IMR-90 (cell line): ENCODE measurements at regions not wholly inside any gene's neighbourhood (a gene's known extent, or its start where the extent isn't known, plus 50 kb on each side); places are given as distances from the start of the nearest gene placed in this dataset.
A peak's percentile ranks its signal among the peaks of the same experiment; 100 is the strongest.

Source experiments
- ATAC-seq: fragments of 200-7000 bp; cut with Tn5 transposase; 2 replicates; pipeline ENCODE4 v1.9.1; 2020; ENCODE audit warnings: low read depth, mild to moderate bottlenecking, moderate library complexity
- BruUV-seq: library from RNA; stranded (reverse); fragments of 400-500 nt; replicated peaks from 2 replicates; lab custom pipeline; 2021; lab: Mats Ljungman, UMichigan
- CTCF ChIA-PET: fragments of 300-600 bp; formaldehyde crosslinking; extraction: SDS; loops from one replicate; lab custom pipeline; 2021; ENCODE audit warnings: antibody characterized with exemption; lab: Yijun Ruan, JAX
- POLR2A ChIA-PET: fragments of 300-600 bp; sonication (Branson Sonifier 250); formaldehyde crosslinking; loops from one replicate; lab custom pipeline; 2022; ENCODE audit warnings: antibody characterized with exemption; ENCODE audit not compliant: unreplicated experiment; lab: Charles Lee
- DNase-seq: peaks from one replicate; pipeline ENCODE4 v3.0.0; 2013
- H2AFZ ChIP-seq: replicated peaks from 2 replicates; pipeline ENCODE3; 2013; ENCODE audit warnings: low read length, mild to moderate bottlenecking; ENCODE audit not compliant: poor library complexity
- H2AK5ac ChIP-seq: 2 replicates; pipeline ENCODE4 v1.6.1; 2013; ENCODE audit warnings: low read depth, low read length, inconsistent platforms
- H2AK9ac ChIP-seq: replicated peaks from 2 replicates; pipeline ENCODE3; 2013; ENCODE audit warnings: mild to moderate bottlenecking, low read depth, low read length, moderate library complexity; ENCODE audit not compliant: poor library complexity
- H2BK120ac ChIP-seq: 2 replicates; pipeline ENCODE4 v1.6.1; 2013; ENCODE audit warnings: low read depth, low read length, inconsistent platforms
- H2BK15ac ChIP-seq: 3 replicates; pipeline ENCODE4 v1.6.1; 2013; ENCODE audit warnings: low read depth, low read length, inconsistent platforms
- H2BK20ac ChIP-seq: 2 replicates; pipeline ENCODE4 v1.6.1; 2013; ENCODE audit warnings: low read depth, mild to moderate bottlenecking, inconsistent platforms, low read length, moderate library complexity
- H2BK5ac ChIP-seq: 2 replicates; pipeline ENCODE4 v1.6.1; 2013; ENCODE audit warnings: mild to moderate bottlenecking, low read depth, low read length, inconsistent platforms; ENCODE audit not compliant: poor library complexity, severe bottlenecking
- H3K14ac ChIP-seq: replicated peaks from 2 replicates; pipeline ENCODE4 v1.6.1; 2013; ENCODE audit warnings: low read depth, low read length, inconsistent platforms
- H3K18ac ChIP-seq: 2 replicates; pipeline ENCODE4 v1.6.1; 2013; ENCODE audit warnings: low read depth, low read length, control low read depth
- H3K23ac ChIP-seq: 2 replicates; pipeline ENCODE4 v1.6.1; 2013; ENCODE audit warnings: low read depth, low read length, inconsistent platforms
- H3K27ac ChIP-seq: 2 replicates; pipeline ENCODE4 v1.5.1; 2013; ENCODE audit warnings: mild to moderate bottlenecking, control low read depth, low read length; ENCODE audit not compliant: insufficient read depth
- H3K27me3 ChIP-seq: 2 replicates; pipeline ENCODE4 v1.6.1; 2013; ENCODE audit warnings: low read length; ENCODE audit not compliant: control insufficient read depth, insufficient read depth
- H3K36me3 ChIP-seq: 2 replicates; pipeline ENCODE4 v1.6.1; 2013; ENCODE audit warnings: low read length, mixed read lengths; ENCODE audit not compliant: control insufficient read depth, insufficient read depth
- H3K4ac ChIP-seq: 2 replicates; pipeline ENCODE4 v1.6.1; 2013; ENCODE audit warnings: low read depth, low read length, inconsistent platforms
- H3K4me1 ChIP-seq: 2 replicates; pipeline ENCODE4 v1.6.1; 2013; ENCODE audit warnings: low read length, mixed read lengths; ENCODE audit not compliant: control insufficient read depth, insufficient read depth
- H3K4me2 ChIP-seq: 2 replicates; pipeline ENCODE4 v1.6.1; 2013; ENCODE audit warnings: low read depth, mild to moderate bottlenecking, control low read depth, low read length, moderate library complexity
- H3K4me3 ChIP-seq: 2 replicates; pipeline ENCODE4 v1.5.1; 2013; ENCODE audit warnings: low read depth, mild to moderate bottlenecking, control low read depth, low read length, moderate library complexity; ENCODE audit not compliant: insufficient read depth
- H3K56ac ChIP-seq: 2 replicates; pipeline ENCODE4 v1.6.1; 2013; ENCODE audit warnings: low read length, inconsistent platforms; ENCODE audit not compliant: insufficient read depth; ENCODE audit errors: extremely low read depth
- H3K79me1 ChIP-seq, 2 experiments: 2 replicates each; pipeline ENCODE4 v1.6.1; 2013; ENCODE audit warnings: low read length in 2 of 2, inconsistent platforms in 1 of 2, low read depth in 1 of 2
- H3K9ac ChIP-seq: 2 replicates; pipeline ENCODE4 v1.6.1; 2013; ENCODE audit warnings: low read depth, low read length, control low read depth
- H3K9me1 ChIP-seq: 2 replicates; pipeline ENCODE4 v1.6.1; 2013; ENCODE audit warnings: low read length, inconsistent platforms; ENCODE audit not compliant: insufficient read depth
- H3K9me3 ChIP-seq: 2 replicates; pipeline ENCODE4 v1.6.1; 2013; ENCODE audit warnings: low read length; ENCODE audit not compliant: control insufficient read depth, insufficient read depth
- H4K20me1 ChIP-seq: 2 replicates; pipeline ENCODE4 v1.6.1; 2013; ENCODE audit warnings: low read length, inconsistent platforms; ENCODE audit not compliant: insufficient read depth
- H4K5ac ChIP-seq: 2 replicates; pipeline ENCODE4 v1.6.1; 2013; ENCODE audit warnings: mild to moderate bottlenecking, low read depth, low read length, control low read depth
- H4K8ac ChIP-seq, 2 experiments: 2 replicates each; pipeline ENCODE4 v1.6.1; 2013; ENCODE audit warnings: low read depth in 2 of 2, low read length in 2 of 2, control low read depth in 1 of 2, inconsistent platforms in 1 of 2
- H4K91ac ChIP-seq: 2 replicates; pipeline ENCODE4 v1.6.1; 2013; ENCODE audit warnings: low read depth, low read length, inconsistent platforms; ENCODE audit not compliant: insufficient read depth
- CEBPB ChIP-seq: IDR thresholded peaks from 2 replicates; pipeline ENCODE4 v1.6.1; 2012; ENCODE audit warnings: low read depth, low read length, improper control_type of control experiment
- CHD1 ChIP-seq: IDR thresholded peaks from 2 replicates; pipeline ENCODE4 v1.6.1; 2012; ENCODE audit warnings: low read depth, low read length, improper control_type of control experiment
- CTCF ChIP-seq: conservative IDR thresholded peaks from 2 replicates; pipeline ENCODE4 v1.5.1; 2012; ENCODE audit warnings: mild to moderate bottlenecking, low read depth, low read length, improper control_type of control experiment
- ELK1 ChIP-seq: fragments of 150-350 bp; IDR thresholded peaks from 2 replicates; pipeline ENCODE4 v1.6.1; 2016; ENCODE audit warnings: low read depth, mild to moderate bottlenecking, low read length, moderate library complexity, borderline replicate concordance
- FOS ChIP-seq: fragments of 150-350 bp; IDR thresholded peaks from 2 replicates; pipeline ENCODE4 v1.6.1; 2016; ENCODE audit warnings: low read depth, low read length
- MAFK ChIP-seq: IDR thresholded peaks from 2 replicates; pipeline ENCODE4 v1.6.1; 2012; ENCODE audit warnings: low read depth, low read length, improper control_type of control experiment
- MAZ ChIP-seq: IDR thresholded peaks from 2 replicates; pipeline ENCODE4 v1.6.1; 2012; ENCODE audit warnings: low read depth, mild to moderate bottlenecking, low read length, improper control_type of control experiment, moderate library complexity, borderline replicate concordance
- MXI1 ChIP-seq: IDR thresholded peaks from 2 replicates; pipeline ENCODE4 v1.6.1; 2012; ENCODE audit warnings: low read depth, mild to moderate bottlenecking, low read length, moderate library complexity, borderline replicate concordance
- NFE2L2 ChIP-seq: fragments of 150-350 bp; IDR thresholded peaks from 2 replicates; pipeline ENCODE4 v1.6.1; 2016; ENCODE audit warnings: low read depth, mild to moderate bottlenecking, low read length
- RAD21 ChIP-seq: IDR thresholded peaks from 2 replicates; pipeline ENCODE4 v1.6.1; 2012; ENCODE audit warnings: low read length, improper control_type of control experiment
- RCOR1 ChIP-seq: IDR thresholded peaks from 2 replicates; pipeline ENCODE4 v1.6.1; 2012; ENCODE audit warnings: mild to moderate bottlenecking, low read length, improper control_type of control experiment; ENCODE audit not compliant: insufficient replicate concordance
- RFX5 ChIP-seq: IDR thresholded peaks from 2 replicates; pipeline ENCODE4 v1.8.0; 2012; ENCODE audit warnings: low read depth, mild to moderate bottlenecking, low read length, moderate library complexity
- SMC3 ChIP-seq: fragments of 150-350 bp; IDR thresholded peaks from 2 replicates; pipeline ENCODE4 v1.6.1; 2016; ENCODE audit warnings: low read depth, mild to moderate bottlenecking, antibody characterized with exemption, low read length, moderate library complexity
- WGBS, 2 experiments: methylation state at CpG; one replicate each; pipeline versions ENCODE4 v1.1.5 to v1.1.7; 2013; ENCODE audit warnings: missing lambda C conversion rate in 2 of 2; ENCODE audit not compliant: insufficient read length in 1 of 2; ENCODE audit errors: extremely low coverage in 2 of 2; 5-methylcytosine and 5-hydroxymethylcytosine counted together
- dilution Hi-C: fragments of 300-500 bp; cut with HindIII; formaldehyde crosslinking; loops from one replicate; pipeline ENCODE4 v1.14.3; 2018; ENCODE audit warnings: low sequenced_read_pairs; ENCODE audit not compliant: unreplicated experiment
- in situ Hi-C: fragments of 300-500 bp; cut with MboI; formaldehyde crosslinking; loops from 3 replicates; pipeline ENCODE4 v1.14.3; 2019; ENCODE audit warnings: low sequenced_read_pairs, inconsistent platforms, mixed read lengths
- intact Hi-C: fragments of 100-400 bp; cut with micrococcal nuclease; formaldehyde crosslinking; loops from 2 replicates; pipeline ENCODE4 v1.10.0; 2022
- TF ChIP-seq, protein P1 (sequence below): fragments of 150-350 bp; IDR thresholded peaks from 2 replicates; pipeline ENCODE4 v1.6.1; 2017; ENCODE audit warnings: mild to moderate bottlenecking, antibody characterized with exemption, low read length, low read depth

- TF ChIP-seq RFX5 = no peak
- TF ChIP-seq ELK1 = no peak
- no peak for TF ChIP-seq MXI1
- TF ChIP-seq, protein P1, sequence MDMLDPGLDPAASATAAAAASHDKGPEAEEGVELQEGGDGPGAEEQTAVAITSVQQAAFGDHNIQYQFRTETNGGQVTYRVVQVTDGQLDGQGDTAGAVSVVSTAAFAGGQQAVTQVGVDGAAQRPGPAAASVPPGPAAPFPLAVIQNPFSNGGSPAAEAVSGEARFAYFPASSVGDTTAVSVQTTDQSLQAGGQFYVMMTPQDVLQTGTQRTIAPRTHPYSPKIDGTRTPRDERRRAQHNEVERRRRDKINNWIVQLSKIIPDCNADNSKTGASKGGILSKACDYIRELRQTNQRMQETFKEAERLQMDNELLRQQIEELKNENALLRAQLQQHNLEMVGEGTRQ = no peak
- no peak for TF ChIP-seq MAFK
- no peak for TF ChIP-seq SMC3
- no peak for TF ChIP-seq NFE2L2
- no peak for TF ChIP-seq CEBPB
- no peak for TF ChIP-seq FOS
- no peak for TF ChIP-seq MAZ
- no peak for TF ChIP-seq RCOR1
- TF ChIP-seq RAD21 = no peak
- no peak for TF ChIP-seq CTCF
- TF ChIP-seq CHD1 = no peak
- Histone ChIP-seq H3K56ac (no peak overlapping the region), H2BK5ac (no peak overlapping the region), H3K36me3 (no peaks in the 10 kb centered on the region), H3K4me1 (peaks cover 10% of the 10 kb centered on the region; the same call in 1 of the 2 replicates), H3K4me3 (no peak overlapping the region), H2AK5ac (no peak overlapping the region), H3K27ac (peak overlapping the region; percentile 4; the same call in 1 of the 2 replicates), H2AFZ (no peak overlapping the region), H3K4ac (no peak overlapping the region), H3K27me3 (no peaks in the 10 kb centered on the region; the same call in 1 of the 2 replicates), H3K4me2 (no peak overlapping the region), H4K8ac (no peak overlapping the region), H3K14ac (no peak overlapping the region), H3K23ac (no peak overlapping the region), H4K5ac (no peak overlapping the region), H3K18ac (peak overlapping the region; percentile 13; the same call in 1 of the 2 replicates), H3K79me1 (no peaks in the 10 kb centered on the region), H3K9me3 (no peaks in the 10 kb centered on the region), H3K9ac (no peak overlapping the region), H2BK120ac (no peak overlapping the region), H4K91ac (no peak overlapping the region), H3K9me1 (no peaks in the 10 kb centered on the region), H2BK15ac (no peak overlapping the region), H2AK9ac (no peak overlapping the region), H2BK20ac (no peak overlapping the region), H4K20me1 (no peaks in the 10 kb centered on the region)
- CTCF ChIA-PET = no interaction called here
- BruUV-seq = no TSS peak
- POLR2A ChIA-PET = no interaction called here
- dilution Hi-C loops = no loop called here
- DNase-seq (no peak), ATAC-seq (no peak)
- no CpG with 5 or more reads among the region's 2 CpGs for WGBS, 2 experiments
- intact Hi-C loops = no loop called here
- in situ Hi-C loops = no loop called here
These were observed 556.2 kb downstream of the KCTD12 start for GRCh38 chr13:76329866-76330580.
